ENCODE measurements at regions not wholly inside any gene's neighbourhood (a gene's known extent, or its start where the extent isn't known, plus 50 kb on each side); places are given as distances from the start of the nearest gene placed in this dataset.

- no peak for TF ChIP-seq CTCF (IDR thresholded peaks at IDR 0.05)
- TF ChIP-seq POLR2A (IDR thresholded peaks at IDR 0.05), result no peak
Observed at GRCh38 chr3:177470197-177470941, 273.1 kb upstream of the TBL1XR1 start.

All from testis (tissue), 2 donors.